Motor neuron (in vitro differentiated cells): ENCODE measurements at regions not wholly inside any gene's neighbourhood (a gene's known extent, or its start where the extent isn't known, plus 50 kb on each side); places are given as distances from the start of the nearest gene placed in this dataset.
"Not testable (repeated sequence)": the region's sequence is repeated elsewhere in the genome, so short reads cannot be mapped to it uniquely, and the experiment has no call there.

ENCODE experiments used
- ATAC-seq, 8 experiments: fragments of 200-7000 bp; cut with Tn5 transposase; replicated peaks in 6 of 8; 2 replicates each; pipeline ENCODE4 v1.8.0; 2021; ENCODE audit warnings: mild to moderate bottlenecking in 8 of 8, moderate library complexity in 8 of 8
- H3K27ac ChIP-seq, 2 donors: fragments of 250-450 bp; sonication (Bioruptor Pico); 2 replicates each; pipeline ENCODE4 v1.9.0; 2021; ENCODE audit warnings: antibody characterized with exemption in 2 of 2, mild to moderate bottlenecking in 2 of 2, moderate library complexity in 1 of 2
- H3K4me1 ChIP-seq, 2 donors: fragments of 250-450 bp; sonication (Bioruptor Pico); replicated peaks in 1 of 2; 2 replicates each; pipeline ENCODE4 v1.6.1; 2021; ENCODE audit warnings: antibody characterized with exemption in 2 of 2, mild to moderate bottlenecking in 2 of 2, moderate library complexity in 1 of 2
- H3K4me3 ChIP-seq, 5 donors: fragments of 250-450 bp; sonication (Bioruptor Pico); 2 replicates each; pipeline ENCODE4 v1.9.0; 2021; ENCODE audit warnings: antibody characterized with exemption in 5 of 5, mild to moderate bottlenecking in 5 of 5, moderate library complexity in 4 of 5
- WGBS, 10 experiments: fragments of 450-650 bp; shearing (Covaris generic); methylation state at CpG; one replicate each; pipeline ENCODE4 v1.0.0; 2022; 5-methylcytosine and 5-hydroxymethylcytosine counted together
- in situ Hi-C, 9 experiments: fragments of 400-800 bp; cut with MboI; loops; one replicate each; pipeline ENCODE4 v1.15.0; 2021; ENCODE audit warnings: low sequenced_read_pairs in 9 of 9, low pct_unique_long_range_greater_than_20kb in 2 of 9; ENCODE audit not compliant: unreplicated experiment in 9 of 9

DNA sequence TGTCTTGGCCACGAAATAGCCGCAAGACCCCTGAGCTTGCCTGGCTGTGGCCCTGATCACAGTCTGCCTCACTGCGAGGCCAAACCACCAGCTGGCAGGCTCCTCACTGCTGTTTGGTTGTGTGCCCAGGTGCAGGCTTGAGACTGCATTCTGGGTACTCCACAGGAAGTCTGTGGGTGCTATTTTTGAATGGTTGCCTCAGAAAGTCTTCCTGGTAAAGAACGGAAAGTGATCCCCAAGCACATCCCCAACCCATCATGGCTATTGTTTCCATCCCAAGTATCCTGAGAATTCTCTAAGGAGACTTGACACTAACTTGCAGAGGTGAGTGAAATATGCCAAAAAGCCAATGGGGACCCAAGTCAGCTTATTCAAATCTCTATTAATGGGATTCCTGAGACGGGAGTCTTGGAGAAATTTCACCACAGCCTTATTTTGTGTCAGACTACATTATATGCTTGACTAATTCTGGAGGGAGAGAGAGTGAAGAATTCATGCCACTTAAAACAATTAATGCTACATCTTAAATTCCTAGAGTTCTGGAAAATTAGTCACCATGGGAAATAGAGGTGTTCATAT, 170.9 kb downstream of the RAMP3 start:
- no peak for ATAC-seq
- in situ Hi-C loops, result no loop called here
- no peak overlapping the region for H3K4me3 ChIP-seq
- H3K4me1 ChIP-seq, result no peaks in the 10 kb centered on the region
- H3K27ac ChIP-seq, result no peak overlapping the region
- WGBS, 10 experiments, result 0 to 100% (median 48%) methylated on average over 1 to 4 of the region's 5 CpGs; no CpG with 5 or more reads in 2 of the 10 experiments

DNA sequence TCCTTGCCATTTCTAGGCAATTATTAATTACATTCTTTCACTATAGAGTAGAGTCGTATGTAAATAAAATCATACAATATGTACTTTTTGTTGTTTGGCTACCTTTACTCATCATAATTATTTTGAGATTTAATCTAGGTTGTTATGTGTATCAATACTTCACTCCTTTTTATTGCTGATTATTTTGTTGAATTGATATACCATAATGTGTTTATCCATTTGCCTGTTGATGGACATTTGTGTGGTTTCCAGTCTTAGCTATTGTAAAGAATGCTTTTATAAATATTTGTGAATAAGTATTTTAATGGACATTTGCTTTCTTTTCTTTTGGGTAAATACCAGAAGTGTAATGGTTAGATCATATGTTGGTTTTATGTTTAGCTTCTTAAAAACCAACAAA, 174.0 kb downstream of the RAMP3 start:
- no peaks in the 10 kb centered on the region for H3K4me1 ChIP-seq
- H3K4me3 ChIP-seq, result no peak overlapping the region
- 0 to 100% (median 83%) methylated on average over 1 of the region's 1 CpG; no CpG with 5 or more reads in 1 of the 10 experiments for WGBS, 10 experiments
- no peak for ATAC-seq
- in situ Hi-C loops, result no loop called here
- H3K27ac ChIP-seq, result no peak overlapping the region

DNA sequence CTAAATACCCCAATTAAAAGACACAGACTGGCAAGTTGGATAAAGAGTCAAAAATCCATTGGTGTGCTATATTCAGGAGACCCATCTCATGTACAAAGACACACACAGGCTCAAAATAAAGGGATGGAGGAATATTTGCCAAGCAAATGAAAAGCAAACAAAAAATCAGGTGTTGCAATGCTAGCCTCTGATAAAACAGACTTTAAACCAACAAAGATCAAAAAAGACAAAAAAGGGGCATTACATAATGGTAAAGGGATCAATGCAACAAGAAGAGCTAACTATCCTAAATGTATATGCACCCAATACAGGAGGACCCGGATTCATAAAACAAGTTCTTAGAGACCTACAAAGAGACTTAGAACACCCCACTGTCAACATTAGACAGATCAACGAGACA, 177.4 kb downstream of the RAMP3 start:
- ATAC-seq, in situ Hi-C loops, H3K27ac ChIP-seq, H3K4me3 ChIP-seq, H3K4me1 ChIP-seq: not testable (repeated sequence)
- 0 to 81% (median 33%) methylated on average over 1 to 2 of the region's 2 CpGs; no CpG with 5 or more reads in 4 of the 10 experiments for WGBS, 10 experiments

DNA sequence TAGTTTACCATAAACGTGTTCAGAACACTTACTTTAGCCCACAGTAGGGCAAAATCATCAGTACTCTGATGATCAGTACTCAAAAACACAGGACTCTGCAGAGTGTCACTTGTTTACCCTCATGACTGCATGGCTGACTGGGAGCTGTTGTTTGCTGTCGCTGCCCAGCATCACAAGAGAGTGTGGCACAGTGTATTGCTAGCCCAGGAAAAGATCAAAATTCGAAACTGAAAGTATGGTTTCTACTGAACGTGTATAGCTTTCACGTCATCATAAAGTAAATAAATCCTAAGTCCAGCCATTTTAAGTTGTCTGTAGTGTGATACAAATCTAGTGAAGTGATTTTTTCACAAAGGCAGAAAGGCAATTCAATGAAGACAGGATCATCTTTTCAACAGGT, 184.6 kb downstream of the RAMP3 start:
- H3K4me3 ChIP-seq, result no peak overlapping the region
- no peak overlapping the region for H3K27ac ChIP-seq
- 11 to 90% (median 49%) methylated on average over 1 to 5 of the region's 5 CpGs for WGBS, 10 experiments
- ATAC-seq, result peak in 1 of 8 experiments; percentile 30
- in situ Hi-C loops, result no loop called here
- no peaks in the 10 kb centered on the region for H3K4me1 ChIP-seq

DNA sequence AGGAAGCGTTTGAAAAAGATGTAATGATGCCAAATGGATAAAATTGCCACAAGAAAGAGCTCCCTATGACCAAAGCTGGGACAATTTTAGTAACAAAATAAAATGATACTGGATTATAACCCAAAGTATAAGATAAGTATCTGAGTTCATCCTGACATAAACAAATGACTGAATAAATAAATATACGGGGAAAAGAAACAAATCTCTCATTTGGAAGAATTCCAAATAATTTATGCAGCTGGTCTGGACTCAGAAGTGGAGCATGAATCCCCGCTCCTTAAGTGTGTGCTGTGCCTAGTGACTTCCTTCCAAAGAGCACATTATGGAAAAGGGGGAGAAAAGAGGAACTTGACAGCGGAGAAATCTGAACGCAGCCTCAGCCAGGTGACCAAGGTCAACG, 186.2 kb downstream of the RAMP3 start:
- 30 to 95% (median 77%) methylated on average over 4 to 6 of the region's 6 CpGs for WGBS, 10 experiments
- Histone ChIP-seq H3K27ac (no peak overlapping the region), H3K4me3 (no peak overlapping the region), H3K4me1 (no peaks in the 10 kb centered on the region)
- no peak for ATAC-seq
- in situ Hi-C loops, result no loop called here

DNA sequence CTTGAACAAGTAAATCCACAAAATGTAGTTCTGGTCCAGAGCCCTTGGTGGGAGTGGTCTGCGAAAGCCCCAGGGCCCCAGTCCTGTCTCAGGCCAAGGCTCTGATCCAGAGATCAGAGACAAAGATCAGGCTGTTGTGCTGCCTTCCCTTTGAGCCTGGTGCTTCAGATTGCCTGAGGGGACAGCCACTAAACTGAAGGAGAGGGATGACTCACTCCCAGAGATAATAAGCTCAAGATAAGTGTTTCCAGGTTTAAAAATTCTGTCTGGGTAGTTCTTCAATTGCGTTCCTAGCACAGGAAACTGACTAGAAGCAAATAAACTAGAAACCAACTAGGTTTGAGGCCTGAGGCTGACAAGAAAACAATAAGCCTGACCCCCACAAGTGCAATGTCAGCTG, 190.2 kb downstream of the RAMP3 start:
- in situ Hi-C loops, result no loop called here
- 0 to 100% (median 60%) methylated on average over 1 to 2 of the region's 2 CpGs; no CpG with 5 or more reads in 1 of the 10 experiments for WGBS, 10 experiments
- ATAC-seq, result peak in 3 of 8 experiments; percentile 80 to 90 (median 80)
- Histone ChIP-seq H3K27ac (no peak overlapping the region), H3K4me3 (no peak overlapping the region), H3K4me1 (no peaks in the 10 kb centered on the region)

DNA sequence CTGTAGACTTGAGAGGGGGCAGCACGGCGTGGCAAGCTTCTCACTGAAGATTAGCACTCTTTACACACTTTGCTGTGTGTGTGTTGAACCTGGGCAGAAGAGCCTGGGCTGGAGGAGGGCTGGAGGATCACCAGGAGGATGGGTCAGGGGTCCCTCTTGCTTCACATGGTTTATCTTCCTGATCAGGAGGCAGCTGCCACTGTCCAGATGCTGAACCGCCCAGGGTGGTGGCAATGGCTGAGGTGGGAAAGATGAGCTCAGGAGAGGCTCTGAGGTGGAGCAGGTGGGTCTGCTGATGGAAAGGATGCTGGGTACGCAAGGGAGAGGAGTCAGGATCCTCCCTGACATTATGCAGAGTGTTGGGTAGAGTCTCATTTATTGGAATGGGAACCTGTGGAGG, 191.5 kb downstream of the RAMP3 start:
- no peak overlapping the region for H3K4me3 ChIP-seq
- H3K27ac ChIP-seq, result no peak overlapping the region
- in situ Hi-C loops, result no loop called here
- WGBS, 10 experiments, result 60 to 100% (median 83%) methylated on average over 1 to 3 of the region's 4 CpGs; no CpG with 5 or more reads in 6 of the 10 experiments
- no peak for ATAC-seq
- H3K4me1 ChIP-seq, result no peaks in the 10 kb centered on the region

DNA sequence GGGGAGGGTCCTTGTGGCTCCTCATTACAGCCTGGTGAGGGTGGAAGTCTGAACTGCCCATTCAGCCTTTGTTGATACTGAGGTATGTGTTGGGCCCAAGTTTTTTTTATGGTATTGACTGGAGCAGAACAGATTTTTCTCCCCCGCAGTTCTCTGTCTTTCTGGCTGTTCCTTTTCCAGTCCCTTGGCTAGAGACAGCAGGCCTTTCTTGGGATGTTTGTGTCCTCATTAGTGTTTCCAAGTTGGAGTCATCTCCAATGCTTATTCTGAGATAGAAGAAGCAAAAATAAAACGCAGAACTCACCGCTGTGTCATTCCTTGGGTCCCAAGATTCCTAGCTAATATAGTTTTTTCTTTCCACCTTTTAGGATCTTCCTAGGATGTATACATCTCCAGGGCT, 193.3 kb downstream of the RAMP3 start:
- Histone ChIP-seq H3K27ac (no peak overlapping the region), H3K4me3 (no peak overlapping the region), H3K4me1 (no peaks in the 10 kb centered on the region)
- WGBS, 10 experiments, result 0 to 100% (median 90%) methylated on average over 1 to 3 of the region's 3 CpGs; no CpG with 5 or more reads in 2 of the 10 experiments
- ATAC-seq, result no peak
- in situ Hi-C loops, result no loop called here

- no peak for ATAC-seq
- H3K4me1 ChIP-seq, result no peaks in the 10 kb centered on the region
- no peak overlapping the region for H3K27ac ChIP-seq
- WGBS, 10 experiments, result 0 to 100% (median 83%) methylated on average over 1 to 3 of the region's 3 CpGs
- H3K4me3 ChIP-seq, result no peak overlapping the region
- in situ Hi-C loops, result no loop called here
These were observed 200.7 kb downstream of the RAMP3 start for GRCh38 chr7:45358287-45358686.

DNA sequence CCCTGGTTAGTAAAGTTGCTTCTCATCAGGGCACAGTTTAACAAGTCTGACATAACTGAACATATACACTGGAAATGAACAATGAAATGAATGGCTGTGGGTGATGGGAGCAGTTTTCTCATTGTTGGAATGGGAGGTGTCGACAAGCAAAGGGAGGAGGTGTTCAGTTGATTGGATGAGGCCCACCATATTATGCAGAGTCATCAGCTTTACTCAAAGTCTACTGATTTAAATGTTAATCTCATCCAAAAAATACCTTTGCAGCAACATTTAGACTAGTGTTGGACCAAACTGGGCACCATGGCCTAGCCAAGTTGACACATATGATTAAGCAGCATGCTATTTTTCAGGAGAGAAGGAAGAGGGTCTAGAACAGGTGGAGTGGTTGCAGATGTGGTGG, 201.7 kb downstream of the RAMP3 start:
- ATAC-seq, result no peak
- H3K4me1 ChIP-seq, result no peaks in the 10 kb centered on the region
- 0 to 89% (median 46%) methylated on average over 1 of the region's 1 CpG; no CpG with 5 or more reads in 4 of the 10 experiments for WGBS, 10 experiments
- H3K4me3 ChIP-seq, result no peak overlapping the region
- no peak overlapping the region for H3K27ac ChIP-seq
- in situ Hi-C loops, result no loop called here

GRCh38 chr7:45359776-45360175, 202.2 kb downstream of the RAMP3 start:
- 20 to 93% (median 63%) methylated on average over 1 to 4 of the region's 4 CpGs; no CpG with 5 or more reads in 4 of the 10 experiments for WGBS, 10 experiments
- in situ Hi-C loops, result no loop called here
- H3K27ac ChIP-seq, result no peak overlapping the region
- H3K4me1 ChIP-seq, result no peaks in the 10 kb centered on the region
- no peak for ATAC-seq
- H3K4me3 ChIP-seq, result no peak overlapping the region

- H3K4me3 ChIP-seq, result no peak overlapping the region
- H3K4me1 ChIP-seq, result no peaks in the 10 kb centered on the region
- H3K27ac ChIP-seq, result no peak overlapping the region
- 8 to 94% (median 40%) methylated on average over 1 to 2 of the region's 7 CpGs; no CpG with 5 or more reads in 3 of the 10 experiments for WGBS, 10 experiments
- no peak for ATAC-seq
- in situ Hi-C loops, result no loop called here
These were observed 206.1 kb downstream of the RAMP3 start for GRCh38 chr7:45363669-45364068.

DNA sequence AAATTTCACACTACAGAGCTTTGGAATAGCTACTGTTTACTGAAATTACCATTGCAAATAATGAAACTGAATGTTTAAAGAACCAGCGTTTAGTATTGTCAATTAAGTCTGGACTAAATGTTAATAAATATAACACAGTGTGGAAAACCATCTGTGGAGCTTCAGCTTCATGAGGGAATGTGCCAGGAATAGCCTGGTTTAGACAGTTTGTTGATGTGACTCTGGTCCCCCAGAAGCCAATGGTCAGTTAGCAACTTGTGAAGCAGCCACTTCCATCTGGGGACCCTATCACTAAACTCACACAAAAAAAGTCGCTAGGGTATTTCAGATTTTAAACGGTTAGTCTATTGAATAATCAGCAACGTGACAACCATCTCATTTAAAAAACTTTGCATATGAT, 207.8 kb downstream of the RAMP3 start:
- 28 to 92% (median 60%) methylated on average over 1 to 4 of the region's 4 CpGs; no CpG with 5 or more reads in 1 of the 10 experiments for WGBS, 10 experiments
- in situ Hi-C loops, result no loop called here

DNA sequence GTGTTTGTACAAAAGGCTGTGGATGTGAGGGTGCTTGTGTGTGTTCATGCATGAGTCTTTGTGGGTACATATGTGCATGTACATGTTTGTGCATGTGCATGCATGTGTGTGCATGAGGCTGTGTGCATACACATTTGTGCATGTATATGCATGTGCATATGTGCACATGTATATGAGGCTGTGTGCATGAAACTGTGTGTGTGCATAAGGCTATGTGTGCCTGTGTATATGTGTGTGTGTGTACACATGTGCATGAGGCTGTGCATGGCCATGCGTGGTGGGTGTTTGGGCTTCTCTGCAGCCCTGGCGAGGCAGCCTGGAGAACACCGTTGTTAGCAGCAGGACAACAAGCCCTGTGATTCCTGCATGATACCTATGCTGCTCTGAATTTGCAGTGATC, 207.7 kb upstream of the ADCY1 start:
- H3K4me1 ChIP-seq, result no peaks in the 10 kb centered on the region
- H3K4me3 ChIP-seq, result no peak overlapping the region
- H3K27ac ChIP-seq, result no peak overlapping the region
- peak in 1 of 8 experiments; percentile 57 for ATAC-seq
- in situ Hi-C loops, result no loop called here
- 10 to 83% (median 50%) methylated on average over 1 to 3 of the region's 3 CpGs; no CpG with 5 or more reads in 5 of the 10 experiments for WGBS, 10 experiments

More for the DNA sequence above, 207.8 kb downstream of the RAMP3 start:
- Histone ChIP-seq H3K27ac (no peak overlapping the region), H3K4me3 (no peak overlapping the region), H3K4me1 (no peaks in the 10 kb centered on the region)
- ATAC-seq, result no peak
